ENCODE measurements at regions not wholly inside any gene's neighbourhood (a gene's known extent, or its start where the extent isn't known, plus 50 kb on each side); places are given as distances from the start of the nearest gene placed in this dataset.

DNA sequence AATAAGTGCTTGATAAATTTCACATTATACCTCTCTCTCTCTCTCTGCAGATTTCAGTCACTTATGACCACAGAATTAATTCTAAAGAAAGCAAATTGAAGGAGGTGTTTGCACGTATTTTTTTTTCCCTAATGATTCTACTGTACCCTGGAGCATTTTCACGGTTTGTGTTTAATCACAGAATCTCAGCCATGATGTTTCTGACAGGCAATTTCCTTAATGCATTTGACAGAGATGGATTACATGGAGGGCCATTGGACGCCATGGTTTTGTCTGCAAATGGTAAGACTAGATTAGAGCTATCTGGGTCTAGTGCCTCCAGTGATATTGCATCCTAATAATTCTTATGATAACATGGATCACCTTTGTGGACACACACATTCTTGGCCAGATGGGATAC lies 147.5 kb upstream of the RBFOX1 start:
- DNase-seq (ENCODE audit: low read depth) = no peak

DNA sequence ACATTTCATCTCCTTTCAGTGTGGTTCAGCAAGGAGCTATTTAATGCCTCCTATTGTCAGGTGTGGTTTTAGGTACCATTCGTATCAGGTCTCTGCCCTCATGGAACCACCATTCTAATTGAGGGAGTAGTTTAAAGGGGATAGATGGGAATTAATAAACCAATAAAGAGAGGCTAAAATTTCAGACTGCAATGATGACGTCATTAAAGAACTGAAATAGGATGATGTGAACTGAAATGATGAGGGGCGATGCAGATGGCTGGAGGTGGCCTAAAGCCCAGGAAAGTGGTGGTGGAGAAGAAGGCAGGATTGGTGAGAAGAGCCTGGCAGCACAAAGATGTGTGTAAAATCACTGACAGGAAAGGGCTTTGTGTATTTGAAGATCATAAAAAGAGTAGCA lies 148.9 kb upstream of the RBFOX1 start:
- no peak for DNase-seq (ENCODE audit: low read depth)

DNA sequence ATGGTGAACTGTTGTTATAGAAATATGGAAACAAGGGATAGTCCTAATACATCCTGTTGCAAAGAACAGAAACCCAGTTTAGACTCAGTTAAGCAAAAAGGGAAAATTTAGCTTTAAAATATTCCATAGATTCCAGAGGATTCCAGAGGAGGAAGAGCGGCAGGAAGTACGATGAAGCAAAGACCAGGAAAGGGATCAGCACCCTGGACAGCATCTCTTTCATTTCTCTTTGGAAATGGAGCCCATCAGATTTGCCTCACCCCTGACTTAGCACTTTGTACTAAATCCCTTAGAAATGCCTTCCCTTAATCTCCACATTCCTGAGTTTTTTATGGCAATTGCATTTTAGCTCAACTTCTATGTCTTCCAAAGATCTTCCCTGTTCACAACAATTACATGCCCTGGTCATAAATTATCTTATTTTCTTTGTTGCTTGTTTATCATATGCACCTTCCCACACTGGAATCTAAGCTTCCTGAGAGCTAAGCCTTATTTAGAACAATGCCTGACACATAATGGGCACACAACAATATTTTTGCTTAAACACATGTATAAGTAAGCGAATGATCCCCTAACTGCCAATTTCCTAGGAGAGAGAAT lies 150.0 kb upstream of the RBFOX1 start:
- DNase-seq (ENCODE audit: low read depth) = no peak

DNA sequence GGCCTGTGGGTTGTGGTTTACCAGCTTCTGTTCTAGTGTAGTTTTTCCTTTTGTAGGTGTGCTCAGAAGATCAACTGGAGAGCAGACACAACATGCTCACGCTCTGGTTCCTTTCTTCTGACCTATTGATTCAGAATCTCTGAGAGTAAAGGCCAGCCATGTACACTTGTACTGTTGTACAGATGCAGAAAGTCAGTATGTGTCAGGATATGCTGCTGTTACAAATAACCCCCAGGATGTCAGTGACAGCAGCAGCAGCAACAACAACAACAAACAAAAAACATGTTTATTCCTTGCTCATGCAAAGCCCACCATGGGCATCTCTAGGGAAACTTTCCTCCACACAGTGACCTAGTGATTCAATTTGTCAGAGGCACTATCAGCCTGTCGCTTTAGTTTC lies 154.8 kb upstream of the RBFOX1 start:
- DNase-seq (ENCODE audit: low read depth) = no peak

DNA sequence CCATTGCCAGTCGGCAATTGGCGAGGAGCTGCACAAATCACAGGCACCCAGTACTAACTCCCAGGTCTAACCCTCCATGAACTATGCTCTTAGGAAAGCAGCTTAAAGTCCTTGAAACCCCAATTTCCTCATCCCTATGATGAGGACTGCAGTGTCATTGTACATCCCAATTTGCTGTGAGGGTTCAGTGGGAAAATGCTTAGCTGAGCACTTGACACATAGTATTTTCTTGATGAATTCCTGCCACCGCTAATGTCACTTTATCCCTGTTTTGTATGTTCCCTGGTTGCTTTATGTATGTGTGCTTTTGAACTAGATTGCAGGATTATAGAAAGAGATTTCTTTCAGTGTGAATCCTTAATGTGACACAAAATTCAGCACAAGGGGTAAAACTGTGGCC lies 161.5 kb upstream of the RBFOX1 start:
- no peak for DNase-seq (ENCODE audit: low read depth)

DNA sequence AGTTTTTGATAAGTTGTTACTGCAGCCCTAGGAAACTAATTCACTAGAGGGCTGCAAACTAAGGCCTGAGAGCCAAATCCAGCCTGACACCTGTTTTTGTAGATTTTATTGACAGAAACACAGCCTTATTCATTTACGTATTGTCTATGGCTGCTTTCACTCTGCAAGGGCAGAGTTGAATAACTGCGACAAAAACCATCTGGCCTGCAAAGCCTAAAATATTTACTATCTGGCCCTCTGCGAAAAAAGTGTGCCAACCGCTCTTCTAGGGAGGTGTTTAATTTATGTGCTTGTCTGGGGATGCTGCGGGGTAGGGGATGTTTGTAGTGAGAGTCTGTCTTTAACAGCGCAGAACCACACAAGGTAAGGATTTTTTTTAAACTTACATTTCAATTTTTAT lies 165.0 kb upstream of the RBFOX1 start:
- no peak for DNase-seq (ENCODE audit: low read depth)

DNA sequence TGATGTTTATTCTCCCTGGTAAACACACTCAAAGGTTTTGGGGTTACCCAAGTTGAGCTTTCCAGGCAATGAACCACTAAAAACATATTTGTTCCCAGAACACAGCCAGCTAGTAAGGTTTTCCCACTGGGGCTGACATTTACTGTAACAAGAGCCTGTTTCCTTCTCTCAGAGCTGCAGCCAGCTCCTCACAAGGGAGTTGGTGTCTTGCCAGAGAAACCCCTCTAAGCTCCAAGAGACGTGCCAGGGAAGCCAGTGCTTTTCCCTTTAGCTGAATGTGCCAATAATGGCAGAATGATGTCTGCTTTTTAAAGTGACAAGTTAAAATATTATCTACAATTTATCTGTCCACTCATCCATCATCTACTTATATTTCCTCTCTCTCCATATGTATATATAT lies 170.8 kb upstream of the RBFOX1 start:
- no peak for DNase-seq (ENCODE audit: low read depth)

DNA sequence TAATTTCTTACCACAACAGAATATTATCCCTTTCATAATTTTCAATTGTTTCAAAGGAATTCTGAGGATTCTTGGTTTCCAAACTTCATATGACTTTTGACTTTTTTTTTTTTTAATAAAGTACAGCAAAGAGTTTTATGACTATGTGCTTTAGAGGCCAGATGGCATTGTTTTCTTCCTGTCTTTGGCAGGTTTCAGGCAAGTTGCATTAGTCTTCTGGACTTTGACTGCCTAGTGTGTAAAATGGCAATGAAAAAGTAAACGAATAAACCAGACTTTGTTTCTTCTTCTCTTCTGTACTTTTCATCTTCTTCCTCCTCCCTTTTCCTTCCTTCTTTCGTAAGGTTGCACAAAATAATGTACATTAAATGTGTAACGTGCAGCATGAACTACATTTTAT lies 172.6 kb upstream of the RBFOX1 start:
- DNase-seq (ENCODE audit: low read depth) = no peak

DNA sequence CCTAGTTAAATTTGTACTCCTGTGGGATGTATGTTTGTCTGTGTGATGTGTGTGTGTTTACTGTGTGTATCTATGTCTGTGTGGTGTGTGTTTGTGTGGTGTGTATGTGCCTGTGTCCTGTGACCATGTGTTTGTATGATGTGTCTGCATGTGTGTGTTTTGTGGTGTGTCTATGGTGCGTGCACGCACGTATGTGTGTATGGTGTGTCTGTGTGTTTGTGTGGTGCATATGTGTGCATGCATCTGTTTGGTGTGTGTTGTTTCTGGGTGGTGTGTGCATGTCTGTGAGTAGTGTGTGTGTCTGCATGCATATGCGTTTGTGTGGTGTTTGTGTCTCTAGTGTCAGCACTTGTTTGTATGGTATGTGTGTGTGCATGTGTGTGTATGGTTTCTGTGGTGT lies 174.2 kb upstream of the RBFOX1 start:
- no peak for DNase-seq (ENCODE audit: low read depth)

DNA sequence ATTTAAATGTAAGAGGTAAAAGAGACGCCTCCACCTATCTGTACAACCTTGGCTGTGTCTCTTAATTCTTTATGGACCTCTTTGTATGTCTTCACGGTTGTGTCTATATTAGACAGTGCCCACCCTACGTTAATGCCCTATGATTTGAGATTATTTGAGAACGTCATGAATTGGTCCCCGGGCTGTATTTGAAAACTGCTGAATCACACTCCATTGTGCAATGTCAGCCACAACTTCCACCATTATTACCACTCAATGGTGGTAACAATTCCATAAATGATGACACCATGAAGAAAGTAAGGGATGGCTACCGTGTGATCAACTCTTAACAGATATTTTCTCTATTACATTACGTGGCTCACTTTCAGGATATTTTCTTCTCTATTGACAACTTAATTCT lies 182.4 kb upstream of the RBFOX1 start:
- no peak for DNase-seq (ENCODE audit: low read depth)

DNA sequence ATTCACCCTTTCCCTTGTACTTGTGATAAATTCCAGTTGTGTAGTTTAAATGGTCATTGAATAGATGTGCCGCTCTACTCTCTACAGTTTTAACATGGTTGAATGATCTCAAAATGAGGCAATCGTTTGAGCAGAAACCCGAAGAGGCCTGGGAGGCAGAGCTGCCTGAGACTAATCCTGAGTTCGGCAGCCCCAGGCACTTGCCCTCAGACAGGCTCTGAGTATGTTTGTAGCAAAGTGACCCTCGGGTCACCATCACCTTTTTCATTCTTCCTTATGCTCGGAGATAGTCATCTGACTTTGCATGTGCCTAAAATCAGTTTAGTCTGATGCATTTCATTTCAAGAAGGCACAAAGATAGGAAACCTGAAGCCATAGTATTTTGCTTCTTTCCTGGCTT lies 184.0 kb upstream of the RBFOX1 start:
- no peak for DNase-seq (ENCODE audit: low read depth)

DNA sequence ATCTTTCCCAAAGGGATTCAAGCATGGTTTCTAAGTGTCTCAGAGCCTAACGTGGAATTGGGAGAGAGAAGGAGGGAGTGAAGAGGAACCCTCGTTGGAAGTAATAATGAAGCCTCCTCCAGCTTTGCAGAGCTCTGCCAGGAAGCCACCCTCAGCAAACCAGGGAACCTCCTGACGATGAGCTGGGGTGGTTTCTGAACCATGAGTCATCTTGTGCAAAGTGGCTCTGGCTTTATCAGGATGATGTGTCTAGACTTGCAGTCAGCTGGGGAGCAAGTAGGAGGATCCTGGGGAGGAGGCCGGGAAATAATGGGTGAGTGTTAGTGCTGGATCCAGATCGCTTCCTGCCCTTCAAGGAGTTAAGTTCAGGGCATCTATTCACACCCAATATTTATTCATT lies 191.7 kb upstream of the RBFOX1 start:
- no peak for DNase-seq (ENCODE audit: low read depth)

DNA sequence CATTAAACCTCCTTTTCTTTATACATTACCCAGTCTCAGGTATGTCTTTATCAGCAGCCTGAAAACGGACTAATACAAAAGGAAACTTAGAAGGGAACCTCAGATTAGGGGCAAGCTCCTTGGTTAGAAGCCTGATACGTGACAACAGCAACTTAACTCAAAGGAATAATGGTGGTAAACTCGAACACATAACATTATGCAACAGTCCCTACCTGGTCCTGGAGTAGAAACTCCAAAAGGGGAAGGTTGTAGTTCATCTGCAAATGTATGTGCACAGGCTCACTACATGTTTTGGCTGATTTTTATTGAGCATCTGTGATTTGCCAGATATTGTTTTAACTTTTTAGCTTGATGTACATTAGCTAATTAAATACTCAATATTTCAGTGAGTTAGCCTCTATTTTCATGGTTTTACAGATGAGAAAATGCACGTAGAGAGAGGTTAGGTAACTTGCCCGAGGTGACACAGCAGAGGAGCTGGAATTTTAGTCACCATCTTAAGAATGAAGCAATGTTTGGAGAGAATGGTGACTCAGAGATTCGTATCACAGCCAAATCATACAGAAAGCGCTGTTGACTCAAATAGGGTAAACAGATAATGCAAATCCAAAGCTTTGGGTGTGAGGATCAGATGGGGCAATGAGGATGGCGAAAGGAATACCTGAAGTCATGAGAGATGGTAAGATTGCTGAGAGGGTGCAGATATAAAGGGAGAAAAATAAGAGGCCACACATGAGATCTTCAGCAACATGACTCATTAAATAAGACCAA lies 194.9 kb upstream of the RBFOX1 start:
- DNase-seq (ENCODE audit: low read depth) = peak; percentile 7

DNA sequence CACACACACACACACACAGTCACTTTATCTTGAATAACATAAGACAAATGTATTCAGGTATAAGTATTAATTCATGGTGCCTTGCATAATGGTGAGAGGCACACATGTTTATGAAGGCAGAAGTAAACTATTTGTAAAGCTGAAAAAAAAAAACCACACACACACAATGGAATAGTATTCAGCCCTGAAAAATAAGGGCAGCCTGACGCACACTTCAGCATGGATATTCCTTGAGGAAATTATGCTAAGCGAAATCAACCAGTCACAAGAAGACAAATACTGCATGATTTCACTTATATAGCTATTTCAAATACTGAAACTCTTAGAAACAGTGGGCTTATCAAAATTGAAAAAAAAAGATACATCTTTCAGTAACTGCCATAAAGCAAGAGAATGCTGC lies 200.2 kb upstream of the RBFOX1 start:
- DNase-seq (ENCODE audit: low read depth) = no peak

DNA sequence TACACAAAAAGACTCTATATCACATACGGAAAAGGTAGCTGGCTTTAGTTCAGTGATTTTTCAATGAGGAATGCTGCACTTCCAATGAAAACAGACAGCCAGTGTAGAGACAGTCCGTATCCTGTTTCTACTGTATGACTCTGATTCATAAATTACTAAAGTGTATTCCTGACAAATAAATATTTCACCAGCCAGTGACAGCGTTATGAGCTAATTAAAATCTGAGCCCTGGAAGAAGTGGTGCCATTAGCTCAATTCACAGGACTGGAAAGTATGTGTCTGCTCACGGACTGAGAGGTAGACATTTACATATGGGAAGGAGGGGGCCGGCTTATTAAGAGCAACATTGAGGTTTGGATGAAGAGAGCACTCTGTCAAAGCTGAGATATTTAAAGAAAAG lies 207.9 kb upstream of the RBFOX1 start:
- no peak for DNase-seq (ENCODE audit: low read depth)

DNA sequence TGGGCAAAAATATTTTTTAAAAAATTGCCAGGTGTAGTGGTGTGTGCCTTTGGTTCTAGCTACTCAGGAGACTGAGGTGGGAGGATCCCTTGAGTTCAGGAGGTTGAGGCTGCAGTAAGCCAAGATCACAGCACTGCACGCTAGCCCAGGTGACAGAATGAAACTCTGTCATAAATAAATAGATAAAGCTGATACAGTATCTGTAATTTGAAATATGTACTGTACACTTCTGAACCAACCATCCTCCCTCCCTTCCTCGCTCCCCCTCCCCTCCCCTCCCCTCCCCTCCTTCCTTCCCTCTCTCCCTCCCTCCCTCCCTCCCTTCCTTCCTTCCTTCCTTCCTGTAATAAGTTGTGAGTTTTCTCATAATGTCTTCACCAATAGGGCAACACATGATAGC lies 208.4 kb upstream of the RBFOX1 start:
- DNase-seq (ENCODE audit: low read depth) = no peak

DNA sequence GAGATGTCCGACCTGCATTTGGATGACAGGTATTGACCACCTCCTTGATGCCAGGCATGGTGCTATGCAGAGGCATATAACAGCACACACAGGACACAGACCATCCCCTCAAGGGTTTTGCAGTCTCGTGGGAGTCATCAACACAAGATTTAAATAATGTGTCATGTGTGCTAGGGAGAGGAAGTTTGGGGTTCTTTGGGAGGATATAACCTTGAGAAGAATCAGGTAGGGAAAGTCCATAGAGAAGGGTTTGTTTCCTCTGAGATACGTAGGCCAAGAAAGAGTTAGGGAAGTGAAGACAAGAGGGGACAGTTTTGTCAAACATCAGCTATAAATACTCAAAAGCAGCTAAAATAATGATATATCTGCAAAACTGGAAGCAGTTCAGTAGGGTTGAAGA lies 215.9 kb upstream of the RBFOX1 start:
- no peak for DNase-seq (ENCODE audit: low read depth)

DNA sequence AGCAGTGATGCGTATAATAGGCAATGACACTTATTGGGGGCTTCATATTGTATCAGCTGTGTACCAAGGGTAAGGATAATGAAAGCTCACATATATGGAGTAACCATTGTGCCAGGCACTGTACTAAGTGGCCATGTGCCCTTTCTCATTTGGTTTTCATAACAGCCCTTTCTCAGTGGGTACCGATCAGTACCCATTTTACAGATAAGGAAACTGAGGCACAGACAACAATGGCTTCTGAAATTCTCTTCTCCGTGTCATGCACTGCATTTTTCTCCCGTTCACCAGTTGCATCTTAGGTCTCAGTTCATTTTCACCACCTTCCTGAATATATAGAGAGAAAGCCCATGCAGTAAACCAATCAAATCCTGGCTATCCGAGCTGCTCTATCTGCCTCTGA lies 216.7 kb upstream of the RBFOX1 start:
- no peak for DNase-seq (ENCODE audit: low read depth)

DNA sequence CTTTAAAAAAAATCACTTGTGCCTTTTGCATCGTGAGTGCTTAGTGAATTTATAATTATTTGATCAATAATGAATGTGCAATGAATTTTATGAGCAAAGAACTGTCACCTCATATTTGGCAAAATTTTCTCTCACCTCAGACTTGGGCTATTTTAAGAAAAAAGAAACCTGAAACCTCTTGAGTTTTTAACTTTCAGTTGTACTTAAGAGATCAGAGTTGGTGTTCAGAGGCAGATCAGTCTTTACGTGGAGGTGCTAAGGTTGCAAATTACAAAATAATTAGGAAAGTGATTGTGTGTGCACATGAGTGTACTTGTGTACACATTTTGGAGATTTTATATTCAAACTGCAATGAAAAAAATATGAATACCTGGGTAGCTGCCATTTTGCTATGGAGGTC lies 218.7 kb upstream of the RBFOX1 start:
- no peak for DNase-seq (ENCODE audit: low read depth)

DNA sequence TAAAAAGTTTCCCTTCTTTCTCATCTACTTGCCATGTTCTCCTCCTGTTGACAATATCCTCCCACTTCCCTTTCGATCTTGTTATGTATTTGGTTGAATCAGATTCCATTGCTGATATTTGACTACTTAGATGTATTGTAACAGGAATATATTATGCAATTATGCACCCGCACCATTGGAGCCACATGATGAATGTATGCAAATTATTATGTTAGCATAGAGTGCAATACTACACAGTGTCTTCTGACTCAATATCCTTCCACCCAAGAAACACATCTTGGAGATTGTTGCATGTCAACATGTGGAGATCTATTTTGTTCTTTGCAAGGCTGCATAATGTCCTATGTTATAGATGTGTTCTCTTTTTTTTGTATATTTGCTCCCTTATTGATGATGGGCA lies 219.2 kb upstream of the RBFOX1 start:
- no peak for DNase-seq (ENCODE audit: low read depth)

DNA sequence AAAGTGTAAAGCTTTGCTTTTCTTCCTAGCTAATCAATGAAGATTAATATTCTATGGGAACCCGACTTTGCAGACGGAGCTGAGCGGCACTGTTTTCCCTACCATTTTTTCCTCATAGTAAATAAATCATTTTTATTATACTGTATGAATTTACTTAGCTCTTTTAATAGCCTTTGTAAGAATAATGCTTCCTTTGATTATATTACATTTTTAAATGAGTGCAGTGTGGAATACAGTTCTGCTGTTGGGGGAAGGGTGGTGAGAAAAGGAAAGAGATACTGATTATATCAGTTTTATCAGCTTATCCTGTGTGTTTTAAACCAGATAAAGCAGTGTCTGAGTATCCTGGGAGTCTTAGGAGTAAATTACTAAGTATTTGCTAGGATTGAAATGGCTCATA lies 221.4 kb upstream of the RBFOX1 start:
- no peak for DNase-seq (ENCODE audit: low read depth)

DNA sequence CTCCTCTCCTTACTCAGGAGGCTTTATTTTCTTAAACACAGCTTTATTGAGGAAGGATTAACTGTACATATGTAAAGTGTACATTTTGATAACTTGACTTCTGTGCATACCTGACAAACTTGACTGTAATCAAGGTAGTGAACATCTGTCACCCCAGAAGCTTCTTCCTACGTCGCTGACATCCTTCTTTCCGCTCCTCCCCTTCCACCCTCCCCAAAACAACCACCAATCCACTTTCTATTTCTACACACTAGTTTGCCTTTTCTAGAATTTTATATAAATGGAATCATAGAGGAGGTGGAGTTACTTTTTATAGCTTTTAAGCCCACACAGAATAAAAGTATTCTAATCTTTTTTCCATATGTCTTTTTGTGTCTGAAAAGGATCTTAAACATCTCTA lies 225.2 kb upstream of the RBFOX1 start:
- no peak for DNase-seq (ENCODE audit: low read depth)

DNA sequence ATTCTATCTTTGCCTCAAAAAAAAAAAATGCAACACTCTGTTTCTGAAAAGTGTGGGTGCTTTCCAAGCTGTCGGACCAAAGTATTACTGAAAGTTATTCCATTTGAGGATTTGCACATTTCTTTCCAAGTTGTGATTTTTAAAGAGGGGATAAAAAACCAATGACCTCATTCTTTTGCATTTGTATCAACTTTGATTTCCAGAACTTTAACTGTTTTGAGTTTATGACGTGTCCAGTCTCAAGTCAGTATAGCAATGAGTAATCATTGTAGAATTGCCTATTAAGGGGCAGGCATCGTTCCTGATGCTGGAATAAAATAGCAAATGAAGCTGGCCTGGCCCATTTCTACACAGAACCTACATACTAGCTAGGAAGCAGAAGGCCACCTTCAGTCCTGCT lies 229.6 kb upstream of the RBFOX1 start:
- DNase-seq (ENCODE audit: low read depth) = no peak

DNA sequence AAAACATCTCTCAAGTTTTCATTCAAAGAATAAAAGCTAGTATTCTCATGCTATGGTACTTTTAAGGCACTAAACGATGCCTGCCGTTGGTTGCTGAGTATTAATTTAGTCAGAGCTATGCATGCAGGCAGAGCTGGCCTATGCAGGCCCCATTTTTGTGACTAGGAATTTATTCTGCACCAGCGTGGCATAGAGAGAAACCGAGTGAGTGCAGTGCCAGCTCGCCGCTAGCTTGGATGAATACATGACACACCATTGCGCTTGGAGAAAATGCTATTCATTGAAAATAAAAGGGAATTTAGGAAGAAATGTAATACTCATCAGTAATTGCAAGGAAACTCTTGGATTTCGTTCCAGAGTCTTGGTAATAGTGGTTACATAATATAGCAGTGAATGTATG lies 231.6 kb upstream of the RBFOX1 start:
- no peak for DNase-seq (ENCODE audit: low read depth)

Data from iris pigment epithelial cell (primary cell).